H9 (cell line): ENCODE measurements at regions not wholly inside any gene's neighbourhood (a gene's known extent, or its start where the extent isn't known, plus 50 kb on each side); places are given as distances from the start of the nearest gene placed in this dataset.

Experiments
- DNase-seq: peaks from one replicate; pipeline ENCODE4 v3.0.0-alpha.2; 2017
- H2AFZ ChIP-seq: one replicate; pipeline ENCODE4 v1.6.1; 2013; ENCODE audit warnings: mild to moderate bottlenecking, low read length, control low read depth, moderate library complexity
- H2AK5ac ChIP-seq: 2 replicates; pipeline ENCODE4 v1.6.1; 2013; ENCODE audit warnings: low read length, control low read depth, mixed read lengths; ENCODE audit not compliant: insufficient read length
- H2BK120ac ChIP-seq: one replicate; pipeline ENCODE4 v1.6.1; 2013; ENCODE audit warnings: low read depth, mild to moderate bottlenecking, low read length, control low read depth, inconsistent platforms; ENCODE audit not compliant: poor library complexity, severe bottlenecking
- H2BK12ac ChIP-seq: 2 replicates; pipeline ENCODE4 v1.6.1; 2013; ENCODE audit warnings: low read length, control low read depth, mixed read lengths, low read depth; ENCODE audit not compliant: insufficient read length
- H2BK15ac ChIP-seq: 2 replicates; pipeline ENCODE4 v1.6.1; 2013; ENCODE audit warnings: low read depth, low read length, control low read depth
- H2BK20ac ChIP-seq: one replicate; pipeline ENCODE4 v1.6.1; 2013; ENCODE audit warnings: low read depth, mild to moderate bottlenecking, low read length, control low read depth, inconsistent platforms; ENCODE audit not compliant: poor library complexity, severe bottlenecking
- H2BK5ac ChIP-seq: 2 replicates; pipeline ENCODE4 v1.6.1; 2013; ENCODE audit warnings: low read length, control low read depth, mixed read lengths; ENCODE audit not compliant: insufficient read length
- H3K14ac ChIP-seq: 2 replicates; pipeline ENCODE4 v1.6.1; 2013; ENCODE audit warnings: low read length, control low read depth; ENCODE audit not compliant: insufficient read depth
- H3K18ac ChIP-seq: 2 replicates; pipeline ENCODE4 v1.6.1; 2013; ENCODE audit warnings: low read depth, mild to moderate bottlenecking, mixed read lengths, low read length, control low read depth; ENCODE audit not compliant: insufficient read length
- H3K23ac ChIP-seq: 2 replicates; pipeline ENCODE4 v1.6.1; 2013; ENCODE audit warnings: low read length, control low read depth, mixed read lengths, low read depth; ENCODE audit not compliant: insufficient read length
- H3K23me2 ChIP-seq: 2 replicates; pipeline ENCODE4 v1.6.1; 2013; ENCODE audit warnings: low read depth, mild to moderate bottlenecking, mixed read lengths, low read length, control low read depth; ENCODE audit not compliant: insufficient read length, poor library complexity, severe bottlenecking
- H3K27ac ChIP-seq: 2 replicates; pipeline ENCODE4 v1.5.1; 2013; ENCODE audit warnings: low read length, control low read depth, mixed read lengths, low read depth; ENCODE audit not compliant: insufficient read length
- H3K27me3 ChIP-seq: 2 replicates; pipeline ENCODE4 v1.6.1; 2013; ENCODE audit warnings: low read length, control low read depth, inconsistent platforms; ENCODE audit not compliant: insufficient read depth
- H3K4ac ChIP-seq: 2 replicates; pipeline ENCODE4 v1.6.1; 2013; ENCODE audit warnings: low read depth, mild to moderate bottlenecking, control low read depth, inconsistent platforms, low read length, moderate library complexity
- H3K4me1 ChIP-seq: 2 replicates; pipeline ENCODE4 v1.6.1; 2013; ENCODE audit warnings: low read length, control low read depth, inconsistent platforms; ENCODE audit not compliant: insufficient read depth
- H3K4me2 ChIP-seq: 2 replicates; pipeline ENCODE4 v1.6.1; 2013; ENCODE audit warnings: low read length, control low read depth, mixed read lengths; ENCODE audit not compliant: insufficient read length, insufficient read depth
- H3K56ac ChIP-seq: 2 replicates; pipeline ENCODE4 v1.6.1; 2013; ENCODE audit warnings: low read depth, mild to moderate bottlenecking, mixed read lengths, low read length, control low read depth; ENCODE audit not compliant: insufficient read length
- H3K79me1 ChIP-seq: 2 replicates; pipeline ENCODE4 v1.6.1; 2013; ENCODE audit warnings: low read depth, mild to moderate bottlenecking, moderate library complexity, low read length, control low read depth, inconsistent platforms; ENCODE audit not compliant: insufficient read depth, poor library complexity, severe bottlenecking
- H3K79me2 ChIP-seq: 2 replicates; pipeline ENCODE4 v1.6.1; 2013; ENCODE audit warnings: low read length, control low read depth, inconsistent platforms; ENCODE audit not compliant: insufficient read depth
- H3K9ac ChIP-seq: 2 replicates; pipeline ENCODE4 v1.6.1; 2013; ENCODE audit warnings: low read length, control low read depth, mixed read lengths; ENCODE audit not compliant: insufficient read length; ENCODE audit errors: extremely low read depth
- H3K9me3 ChIP-seq: one replicate; pipeline ENCODE4 v1.6.1; 2013; ENCODE audit warnings: low read depth, low read length, inconsistent platforms; ENCODE audit not compliant: control insufficient read depth
- H3T11ph ChIP-seq: one replicate; pipeline ENCODE4 v1.6.1; 2013; ENCODE audit warnings: mild to moderate bottlenecking, low read length, control low read depth, inconsistent platforms
- H4K20me1 ChIP-seq: one replicate; pipeline ENCODE4 v1.6.1; 2013; ENCODE audit not compliant: control insufficient read depth, insufficient read length, insufficient read depth
- H4K5ac ChIP-seq: 2 replicates; pipeline ENCODE4 v1.6.1; 2013; ENCODE audit warnings: low read depth, mild to moderate bottlenecking, mixed read lengths, low read length, control low read depth; ENCODE audit not compliant: insufficient read length
- H4K8ac ChIP-seq: replicated peaks from 2 replicates; pipeline ENCODE4 v1.6.1; 2013; ENCODE audit warnings: low read length, control low read depth, mixed read lengths, low read depth; ENCODE audit not compliant: insufficient read length
- H4K91ac ChIP-seq: 2 replicates; pipeline ENCODE4 v1.6.1; 2013; ENCODE audit warnings: low read depth, mild to moderate bottlenecking, moderate library complexity, mixed read lengths, low read length, control low read depth; ENCODE audit not compliant: insufficient read length
- H3K27ac Mint-ChIP-seq, 3 experiments: 2 replicates in 2 of 3; 3 replicates in 1 of 3; pipeline ENCODE4 v1.8.0; 2020 to 2021; ENCODE audit warnings: mixed read lengths in 3 of 3, mild to moderate bottlenecking in 1 of 3, moderate library complexity in 1 of 3
- H3K27me3 Mint-ChIP-seq: 2 replicates; pipeline ENCODE4 v1.8.0; 2021; ENCODE audit warnings: low read depth, mild to moderate bottlenecking, moderate library complexity, mixed read lengths
- H3K36me3 Mint-ChIP-seq, 3 experiments: 2 replicates in 2 of 3; 3 replicates in 1 of 3; pipeline ENCODE4 v1.8.0; 2020 to 2021; ENCODE audit warnings: low read depth in 3 of 3, mixed read lengths in 3 of 3; ENCODE audit not compliant: insufficient read depth in 1 of 3
- H3K4me1 Mint-ChIP-seq, 2 experiments: 2 replicates each; pipeline ENCODE4 v1.8.0; 2020; ENCODE audit warnings: mixed read lengths in 2 of 2
- H3K4me3 Mint-ChIP-seq, 2 experiments: 2 replicates in 1 of 2; 3 replicates in 1 of 2; pipeline ENCODE4 v1.8.0; 2020 to 2021; ENCODE audit warnings: mild to moderate bottlenecking in 2 of 2, mixed read lengths in 2 of 2, moderate library complexity in 1 of 2
- H3K9me3 Mint-ChIP-seq, 2 experiments: 2 replicates in 1 of 2; 3 replicates in 1 of 2; pipeline ENCODE4 v1.8.0; 2020; ENCODE audit warnings: mild to moderate bottlenecking in 2 of 2, mixed read lengths in 2 of 2, moderate library complexity in 1 of 2
- WGBS: extraction: QIAGEN DNeasy Blood & Tissue Kit; methylation state at CpG from one replicate; pipeline ENCODE4 v1.1.7; 2013; ENCODE audit warnings: missing lambda C conversion rate, low lambda C conversion rate, mixed read lengths; ENCODE audit not compliant: insufficient read length; ENCODE audit errors: extremely low coverage; 5-methylcytosine and 5-hydroxymethylcytosine counted together
- TF ChIP-seq, protein P1 (sequence below): fragments of 200-600 bp; sonication (generic); conservative IDR thresholded peaks from 3 replicates; pipeline ENCODE4 v1.8.0; 2021; ENCODE audit warnings: antibody characterized with exemption, mild to moderate bottlenecking

DNA sequence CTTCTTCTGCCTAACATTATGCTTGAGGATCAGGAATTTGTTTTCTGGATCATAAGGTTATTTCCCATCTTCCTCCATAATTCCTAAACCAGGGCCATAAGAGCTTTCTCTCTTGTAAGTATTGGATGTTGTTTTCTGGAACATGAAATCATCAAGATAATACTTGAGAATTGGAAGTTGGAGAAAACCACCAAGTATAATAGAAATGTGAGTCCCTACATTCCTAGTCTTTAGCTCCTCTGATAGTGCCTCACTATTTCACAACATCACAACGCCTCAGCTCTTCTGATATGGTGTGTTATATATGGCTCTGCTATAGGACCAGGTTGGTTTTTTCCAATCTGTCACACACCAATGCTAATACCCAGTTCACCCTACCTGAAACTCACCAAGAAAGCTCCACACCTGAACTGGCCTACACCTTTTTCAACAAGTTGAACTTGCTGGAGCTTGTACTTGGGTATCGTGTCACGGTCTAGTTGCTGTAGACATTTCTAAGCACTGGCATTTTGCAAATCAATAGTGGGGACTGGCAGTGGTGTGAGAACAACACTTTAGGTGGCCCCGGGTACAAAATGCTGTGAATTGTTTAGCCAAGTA, 141.1 kb downstream of the ACTBL2 start:
- Histone ChIP-seq H3K4ac (no peak overlapping the region), H3K23ac (no peak overlapping the region), H3K56ac (no peak overlapping the region), H2AFZ (no peak overlapping the region), H3K79me1 (no peaks in the 10 kb centered on the region), H3K9ac (no peak overlapping the region), H2BK12ac (no peak overlapping the region), H3K23me2 (no peaks in the 10 kb centered on the region), H3K27me3 (no peaks in the 10 kb centered on the region), H3K4me1 (no peaks in the 10 kb centered on the region), H4K8ac (no peak overlapping the region), H3K14ac (no peak overlapping the region), H2BK15ac (no peak overlapping the region), H3K9me3 (no peaks in the 10 kb centered on the region), H3K79me2 (no peaks in the 10 kb centered on the region), H4K91ac (no peak overlapping the region), H2BK20ac (no peak overlapping the region), H3K18ac (no peak overlapping the region), H4K5ac (no peak overlapping the region), H3K27ac (no peak overlapping the region), H2AK5ac (no peak overlapping the region), H3K4me2 (no peak overlapping the region), H2BK5ac (no peak overlapping the region), H3T11ph (no peak overlapping the region), H4K20me1 (no peaks in the 10 kb centered on the region), H2BK120ac (no peak overlapping the region)
- no peak for DNase-seq
- Mint-ChIP-seq H3K27me3 (no peaks in the 10 kb centered on the region), H3K36me3 (no peaks in the 10 kb centered on the region), H3K4me3 (no peak overlapping the region), H3K27ac (no peak overlapping the region), H3K4me1 (no peaks in the 10 kb centered on the region), H3K9me3 (peaks cover 0 to 5% of the 10 kb centered on the region in 2 experiments; a peak in 1 of 5 replicates)
- TF ChIP-seq, protein P1, sequence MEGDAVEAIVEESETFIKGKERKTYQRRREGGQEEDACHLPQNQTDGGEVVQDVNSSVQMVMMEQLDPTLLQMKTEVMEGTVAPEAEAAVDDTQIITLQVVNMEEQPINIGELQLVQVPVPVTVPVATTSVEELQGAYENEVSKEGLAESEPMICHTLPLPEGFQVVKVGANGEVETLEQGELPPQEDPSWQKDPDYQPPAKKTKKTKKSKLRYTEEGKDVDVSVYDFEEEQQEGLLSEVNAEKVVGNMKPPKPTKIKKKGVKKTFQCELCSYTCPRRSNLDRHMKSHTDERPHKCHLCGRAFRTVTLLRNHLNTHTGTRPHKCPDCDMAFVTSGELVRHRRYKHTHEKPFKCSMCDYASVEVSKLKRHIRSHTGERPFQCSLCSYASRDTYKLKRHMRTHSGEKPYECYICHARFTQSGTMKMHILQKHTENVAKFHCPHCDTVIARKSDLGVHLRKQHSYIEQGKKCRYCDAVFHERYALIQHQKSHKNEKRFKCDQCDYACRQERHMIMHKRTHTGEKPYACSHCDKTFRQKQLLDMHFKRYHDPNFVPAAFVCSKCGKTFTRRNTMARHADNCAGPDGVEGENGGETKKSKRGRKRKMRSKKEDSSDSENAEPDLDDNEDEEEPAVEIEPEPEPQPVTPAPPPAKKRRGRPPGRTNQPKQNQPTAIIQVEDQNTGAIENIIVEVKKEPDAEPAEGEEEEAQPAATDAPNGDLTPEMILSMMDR: no peak
- no CpG with 5 or more reads among the region's 4 CpGs for WGBS
